Lower leg skin (tissue), 3 donors: ENCODE measurements at regions not wholly inside any gene's neighbourhood (a gene's known extent, or its start where the extent isn't known, plus 50 kb on each side); places are given as distances from the start of the nearest gene placed in this dataset.

Source experiments
- POLR2A ChIP-seq, 2 donors: fragments of 450-650 bp; IDR thresholded peaks; one replicate each; pipeline ENCODE4 v1.6.1; 2016 to 2017; ENCODE audit warnings: antibody characterized with exemption in 2 of 2, mild to moderate bottlenecking in 1 of 2, moderate library complexity in 1 of 2
- TF ChIP-seq, protein P1 (sequence below), 3 donors: fragments of 450-650 bp; IDR thresholded peaks; one replicate each; pipeline ENCODE4 v1.5.1; 2016; ENCODE audit warnings: antibody characterized with exemption in 3 of 3, mild to moderate bottlenecking in 3 of 3, moderate library complexity in 2 of 3

DNA sequence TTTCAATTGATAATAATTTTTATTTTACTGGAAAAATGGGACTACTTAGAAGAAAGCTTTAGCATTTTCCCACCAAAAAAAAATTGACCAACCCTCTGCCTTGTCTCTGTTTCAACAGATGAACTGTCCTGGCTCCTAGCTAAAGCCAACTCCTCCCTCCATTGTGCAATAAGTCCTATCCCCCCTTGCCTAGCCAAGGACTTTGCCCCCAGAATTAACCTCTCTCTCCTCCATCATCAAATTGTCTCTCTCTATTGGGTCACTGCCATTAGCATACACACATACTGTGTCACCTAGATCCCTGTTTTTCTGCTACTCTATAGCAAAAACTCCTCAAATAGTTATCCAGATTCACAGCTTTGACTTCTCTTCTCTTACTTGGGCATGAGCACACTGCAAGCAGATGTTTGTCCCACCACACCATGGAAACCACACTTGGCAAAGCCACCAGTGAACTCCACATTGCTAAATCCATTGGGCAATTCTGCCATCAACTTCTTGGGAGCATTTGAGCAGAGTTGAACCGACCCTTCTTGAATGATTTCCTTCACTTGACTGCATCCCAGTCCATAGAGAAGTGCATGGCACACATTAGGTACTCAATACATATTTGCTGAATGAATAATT, 91.4 kb upstream of the NEBL start:
- TF ChIP-seq, protein P1, sequence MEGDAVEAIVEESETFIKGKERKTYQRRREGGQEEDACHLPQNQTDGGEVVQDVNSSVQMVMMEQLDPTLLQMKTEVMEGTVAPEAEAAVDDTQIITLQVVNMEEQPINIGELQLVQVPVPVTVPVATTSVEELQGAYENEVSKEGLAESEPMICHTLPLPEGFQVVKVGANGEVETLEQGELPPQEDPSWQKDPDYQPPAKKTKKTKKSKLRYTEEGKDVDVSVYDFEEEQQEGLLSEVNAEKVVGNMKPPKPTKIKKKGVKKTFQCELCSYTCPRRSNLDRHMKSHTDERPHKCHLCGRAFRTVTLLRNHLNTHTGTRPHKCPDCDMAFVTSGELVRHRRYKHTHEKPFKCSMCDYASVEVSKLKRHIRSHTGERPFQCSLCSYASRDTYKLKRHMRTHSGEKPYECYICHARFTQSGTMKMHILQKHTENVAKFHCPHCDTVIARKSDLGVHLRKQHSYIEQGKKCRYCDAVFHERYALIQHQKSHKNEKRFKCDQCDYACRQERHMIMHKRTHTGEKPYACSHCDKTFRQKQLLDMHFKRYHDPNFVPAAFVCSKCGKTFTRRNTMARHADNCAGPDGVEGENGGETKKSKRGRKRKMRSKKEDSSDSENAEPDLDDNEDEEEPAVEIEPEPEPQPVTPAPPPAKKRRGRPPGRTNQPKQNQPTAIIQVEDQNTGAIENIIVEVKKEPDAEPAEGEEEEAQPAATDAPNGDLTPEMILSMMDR (IDR thresholded peaks at IDR 0.05): no peak
- no peak for TF ChIP-seq POLR2A (IDR thresholded peaks at IDR 0.05)
